ENCODE measurements at regions not wholly inside any gene's neighbourhood (a gene's known extent, or its start where the extent isn't known, plus 50 kb on each side); places are given as distances from the start of the nearest gene placed in this dataset.

- H3K27me3 ChIP-seq (ENCODE audit: insufficient read depth, low read length), result peaks cover 37% of the 10 kb centered on the region
- ChIA-PET POLR2A (no interaction called here), RAD21 (ENCODE audit: low non-redundant PET in 1 of 2, low total read pairs in 2 of 2, uncharacterized antibody in 2 of 2, unreplicated experiment in 2 of 2) (no interaction called here), CTCF (no interaction called here)
- no peaks in the 10 kb centered on the region for H3K4me1 ChIP-seq (ENCODE audit: control insufficient read depth in 1 of 2, insufficient read depth in 2 of 2, low read length in 2 of 2)
- no peak overlapping the region for H3K27ac ChIP-seq (ENCODE audit: low read depth, low read length)
- no peaks in the 10 kb centered on the region for H3K9me2 ChIP-seq (ENCODE audit: insufficient read depth)
- no peak for ATAC-seq
- no peaks in the 10 kb centered on the region for H3K79me2 ChIP-seq (ENCODE audit: insufficient read depth, low read length)
- intact Hi-C loops (cut with micrococcal nuclease), result no loop called here
- no TSS peak for BruUV-seq (replicated peaks)
- no peak for TF ChIP-seq CEBPB (IDR thresholded peaks at IDR 0.05; ENCODE audit: low read depth)
- no peak for TF ChIP-seq SRF (IDR thresholded peaks at IDR 0.05; ENCODE audit: low read depth)
- TF ChIP-seq, protein P1, sequence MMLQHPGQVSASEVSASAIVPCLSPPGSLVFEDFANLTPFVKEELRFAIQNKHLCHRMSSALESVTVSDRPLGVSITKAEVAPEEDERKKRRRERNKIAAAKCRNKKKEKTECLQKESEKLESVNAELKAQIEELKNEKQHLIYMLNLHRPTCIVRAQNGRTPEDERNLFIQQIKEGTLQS (IDR thresholded peaks at IDR 0.05), result no peak
- TF ChIP-seq CBX3 (IDR thresholded peaks at IDR 0.05; ENCODE audit: low read depth), result no peak
- TF ChIP-seq, protein P2, sequence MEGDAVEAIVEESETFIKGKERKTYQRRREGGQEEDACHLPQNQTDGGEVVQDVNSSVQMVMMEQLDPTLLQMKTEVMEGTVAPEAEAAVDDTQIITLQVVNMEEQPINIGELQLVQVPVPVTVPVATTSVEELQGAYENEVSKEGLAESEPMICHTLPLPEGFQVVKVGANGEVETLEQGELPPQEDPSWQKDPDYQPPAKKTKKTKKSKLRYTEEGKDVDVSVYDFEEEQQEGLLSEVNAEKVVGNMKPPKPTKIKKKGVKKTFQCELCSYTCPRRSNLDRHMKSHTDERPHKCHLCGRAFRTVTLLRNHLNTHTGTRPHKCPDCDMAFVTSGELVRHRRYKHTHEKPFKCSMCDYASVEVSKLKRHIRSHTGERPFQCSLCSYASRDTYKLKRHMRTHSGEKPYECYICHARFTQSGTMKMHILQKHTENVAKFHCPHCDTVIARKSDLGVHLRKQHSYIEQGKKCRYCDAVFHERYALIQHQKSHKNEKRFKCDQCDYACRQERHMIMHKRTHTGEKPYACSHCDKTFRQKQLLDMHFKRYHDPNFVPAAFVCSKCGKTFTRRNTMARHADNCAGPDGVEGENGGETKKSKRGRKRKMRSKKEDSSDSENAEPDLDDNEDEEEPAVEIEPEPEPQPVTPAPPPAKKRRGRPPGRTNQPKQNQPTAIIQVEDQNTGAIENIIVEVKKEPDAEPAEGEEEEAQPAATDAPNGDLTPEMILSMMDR (IDR thresholded peaks at IDR 0.05 in 2 of 3, conservative IDR thresholded peaks at IDR 0.05 in 1 of 3; ENCODE audit: borderline replicate concordance in 1 of 3, insufficient read depth in 1 of 3, low read depth in 2 of 3, low read length in 2 of 3), result no peak
- no peak for TF ChIP-seq SP1 (IDR thresholded peaks at IDR 0.05; ENCODE audit: low read depth)
- TF ChIP-seq ZNF274 (IDR thresholded peaks at IDR 0.05; ENCODE audit: low read depth, low read length), result no peak
- no peak for TF ChIP-seq MAX (IDR thresholded peaks at IDR 0.05)
- H3K9me3 ChIP-seq (ENCODE audit: control insufficient read depth in 1 of 2, insufficient read depth in 1 of 2, low read depth in 1 of 2, low read length in 2 of 2), result no peaks in the 10 kb centered on the region
- H3K4me2 ChIP-seq (ENCODE audit: low read length), result no peak overlapping the region
- no peaks in the 10 kb centered on the region for H3K36me3 ChIP-seq (ENCODE audit: control insufficient read depth in 1 of 2, insufficient read depth in 2 of 2, low read length in 2 of 2)
- DNase-seq (ENCODE audit: low read depth, low spot score), result no peak
- no peak overlapping the region for H2AFZ ChIP-seq (ENCODE audit: low read depth, low read length, poor library complexity, severe bottlenecking)
- H4K20me1 ChIP-seq (ENCODE audit: insufficient read depth), result no peaks in the 10 kb centered on the region
- H3K9ac ChIP-seq (ENCODE audit: low read length), result no peak overlapping the region
- H3K4me3 ChIP-seq (replicated peaks in 1 of 2; ENCODE audit: low read depth in 1 of 2, low read length in 2 of 2), result no peak overlapping the region
Measured at GRCh38 chr15:61755467-61755866, 304.8 kb downstream of the VPS13C start.
